SJSA1 (cell line): ENCODE measurements at regions not wholly inside any gene's neighbourhood (a gene's known extent, or its start where the extent isn't known, plus 50 kb on each side); places are given as distances from the start of the nearest gene placed in this dataset.

Source experiments
- DNase-seq, 2 experiments: peaks; one replicate each; pipeline ENCODE4 v3.0.0-alpha.2; 2015 to 2020; ENCODE audit warnings: low spot score in 2 of 2, low read depth in 1 of 2
- H3K27ac ChIP-seq: fragments of 250-450 bp; sonication (Bioruptor Pico); 2 replicates; pipeline ENCODE4 v1.5.1; 2020; ENCODE audit warnings: mild to moderate bottlenecking, moderate library complexity
- H3K27me3 ChIP-seq: fragments of 250-450 bp; sonication (Bioruptor Pico); replicated peaks from 2 replicates; pipeline ENCODE4 v1.5.1; 2020; ENCODE audit warnings: mild to moderate bottlenecking, moderate library complexity
- H3K36me3 ChIP-seq: fragments of 250-450 bp; sonication (Bioruptor Pico); 2 replicates; pipeline ENCODE4 v1.5.1; 2020; ENCODE audit warnings: mild to moderate bottlenecking
- H3K4me1 ChIP-seq: fragments of 250-450 bp; sonication (Bioruptor Pico); replicated peaks from 2 replicates; pipeline ENCODE4 v1.6.1; 2021; ENCODE audit warnings: mild to moderate bottlenecking
- H3K4me3 ChIP-seq: fragments of 250-450 bp; sonication (Bioruptor Pico); 2 replicates; pipeline ENCODE4 v1.5.1; 2020; ENCODE audit warnings: mild to moderate bottlenecking
- H3K9me3 ChIP-seq: fragments of 250-450 bp; sonication (Bioruptor Pico); replicated peaks from 2 replicates; pipeline ENCODE4 v1.5.1; 2020; ENCODE audit warnings: mild to moderate bottlenecking

- no peak for DNase-seq
- no peaks in the 10 kb centered on the region for H3K27me3 ChIP-seq
- no peaks in the 10 kb centered on the region for H3K9me3 ChIP-seq
- no peak overlapping the region for H3K4me3 ChIP-seq
- no peaks in the 10 kb centered on the region for H3K4me1 ChIP-seq
- no peaks in the 10 kb centered on the region for H3K36me3 ChIP-seq
- H3K27ac ChIP-seq: no peak overlapping the region
These were observed 254.8 kb downstream of the KCNS3 start for GRCh38 chr2:18133310-18133709.

GRCh38 chr2:18132697-18133096 is 254.2 kb downstream of the KCNS3 start:
- Histone ChIP-seq H3K27ac (no peak overlapping the region), H3K4me1 (no peaks in the 10 kb centered on the region), H3K9me3 (no peaks in the 10 kb centered on the region), H3K4me3 (no peak overlapping the region), H3K27me3 (no peaks in the 10 kb centered on the region), H3K36me3 (no peaks in the 10 kb centered on the region)
- no peak for DNase-seq

DNA sequence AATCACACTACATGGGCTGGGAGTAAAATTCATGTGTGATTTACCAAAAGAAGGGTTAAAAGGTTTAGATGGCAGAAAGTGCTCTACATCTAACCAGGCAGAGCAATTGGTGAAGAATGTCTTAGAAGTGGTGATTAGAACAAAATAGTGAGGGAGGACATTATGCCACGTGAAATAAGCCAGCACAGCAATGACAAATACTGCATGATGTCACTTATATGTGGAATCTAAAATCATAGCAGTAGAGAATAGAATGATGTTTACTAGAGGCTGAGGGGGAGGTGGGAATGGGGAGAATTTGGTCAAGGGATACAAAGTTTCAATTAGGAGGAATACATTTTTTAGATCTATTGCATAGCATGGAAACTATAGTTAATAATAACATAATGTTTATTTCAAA is 253.3 kb downstream of the KCNS3 start:
- Histone ChIP-seq H3K27ac (no peak overlapping the region), H3K27me3 (no peaks in the 10 kb centered on the region), H3K9me3 (no peaks in the 10 kb centered on the region), H3K4me1 (no peaks in the 10 kb centered on the region), H3K36me3 (no peaks in the 10 kb centered on the region), H3K4me3 (no peak overlapping the region)
- no peak for DNase-seq

DNA sequence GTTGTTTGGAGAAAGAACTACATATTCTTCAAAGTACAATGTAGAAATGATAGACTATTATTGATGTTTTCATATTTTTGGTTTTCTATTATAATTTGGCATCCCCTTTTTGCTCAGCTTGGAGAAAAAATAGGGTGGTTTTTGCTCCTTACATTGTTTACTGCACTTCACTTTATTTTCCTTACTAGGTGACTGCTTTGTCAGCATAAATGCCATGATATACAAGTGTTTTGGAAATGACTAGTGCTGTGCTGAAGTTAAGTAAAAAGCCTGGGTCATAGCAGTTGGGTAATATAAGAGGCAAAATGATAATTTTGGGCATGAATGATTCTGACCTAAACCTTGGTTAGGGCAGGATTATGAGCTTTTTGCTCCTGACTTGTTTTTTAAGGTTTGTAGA is 250.9 kb downstream of the KCNS3 start:
- no peaks in the 10 kb centered on the region for H3K36me3 ChIP-seq
- H3K4me1 ChIP-seq: no peaks in the 10 kb centered on the region
- no peak overlapping the region for H3K4me3 ChIP-seq
- H3K27me3 ChIP-seq: no peaks in the 10 kb centered on the region
- DNase-seq: no peak
- H3K27ac ChIP-seq: no peak overlapping the region
- H3K9me3 ChIP-seq: no peaks in the 10 kb centered on the region

DNA sequence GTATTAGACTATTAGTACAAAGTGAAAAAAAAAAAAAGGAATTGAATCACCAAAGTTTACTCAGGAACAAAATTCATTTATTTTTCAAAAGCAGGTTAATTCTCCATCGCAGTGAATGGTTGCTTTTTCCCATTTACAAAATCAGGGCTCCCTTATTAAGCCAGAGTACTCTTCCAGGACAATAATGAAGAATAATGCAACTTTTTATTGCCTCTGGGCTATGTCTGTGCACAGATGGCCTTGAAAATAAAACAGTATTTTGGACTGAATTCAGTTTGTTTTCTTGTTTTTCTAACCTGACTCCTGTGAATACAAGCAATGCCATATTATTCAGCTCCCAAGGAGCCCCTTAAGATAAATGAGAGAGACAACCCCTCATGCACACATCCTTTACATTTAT is 246.8 kb downstream of the KCNS3 start:
- H3K27me3 ChIP-seq: no peaks in the 10 kb centered on the region
- no peak overlapping the region for H3K27ac ChIP-seq

GRCh38 chr2:18124116-18124835 is 245.8 kb downstream of the KCNS3 start:
- no peak overlapping the region for H3K4me3 ChIP-seq

More for the DNA sequence above, 246.8 kb downstream of the KCNS3 start:
- Histone ChIP-seq H3K9me3 (no peaks in the 10 kb centered on the region), H3K4me3 (no peak overlapping the region), H3K4me1 (no peaks in the 10 kb centered on the region), H3K36me3 (no peaks in the 10 kb centered on the region)
- DNase-seq: no peak

GRCh38 chr2:18123577-18123976 is 245.1 kb downstream of the KCNS3 start:
- H3K27ac ChIP-seq: no peak overlapping the region
- H3K4me3 ChIP-seq: no peak overlapping the region
- no peaks in the 10 kb centered on the region for H3K9me3 ChIP-seq
- H3K27me3 ChIP-seq: no peaks in the 10 kb centered on the region
- H3K4me1 ChIP-seq: no peaks in the 10 kb centered on the region
- no peak for DNase-seq
- no peaks in the 10 kb centered on the region for H3K36me3 ChIP-seq

More at GRCh38 chr2:18124116-18124835, 245.8 kb downstream of the KCNS3 start:
- no peak for DNase-seq
- no peak overlapping the region for H3K27ac ChIP-seq
- H3K9me3 ChIP-seq: no peaks in the 10 kb centered on the region
- no peaks in the 10 kb centered on the region for H3K4me1 ChIP-seq
- no peaks in the 10 kb centered on the region for H3K36me3 ChIP-seq
- no peaks in the 10 kb centered on the region for H3K27me3 ChIP-seq

DNA sequence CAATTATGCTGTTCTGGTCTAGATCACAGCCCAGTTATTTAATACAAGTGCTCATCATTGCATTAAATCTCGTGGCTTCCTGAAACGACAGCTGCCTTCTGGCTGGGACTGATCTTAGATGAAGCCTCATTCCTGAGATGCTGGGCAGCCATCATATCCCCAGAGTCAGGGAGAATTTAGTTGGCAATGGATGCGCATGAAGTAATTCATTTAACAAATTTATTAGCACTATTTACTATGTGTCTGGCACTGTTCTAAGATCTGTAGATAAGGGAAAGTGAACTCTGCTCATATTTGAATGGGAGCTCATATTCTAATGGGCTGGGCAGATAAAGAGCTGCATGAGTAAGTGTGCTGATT is 244.7 kb downstream of the KCNS3 start:
- H3K9me3 ChIP-seq: no peaks in the 10 kb centered on the region
- no peaks in the 10 kb centered on the region for H3K27me3 ChIP-seq
- H3K4me1 ChIP-seq: no peaks in the 10 kb centered on the region
- no peak overlapping the region for H3K4me3 ChIP-seq
- DNase-seq: no peak
- H3K27ac ChIP-seq: no peak overlapping the region
- no peaks in the 10 kb centered on the region for H3K36me3 ChIP-seq

DNA sequence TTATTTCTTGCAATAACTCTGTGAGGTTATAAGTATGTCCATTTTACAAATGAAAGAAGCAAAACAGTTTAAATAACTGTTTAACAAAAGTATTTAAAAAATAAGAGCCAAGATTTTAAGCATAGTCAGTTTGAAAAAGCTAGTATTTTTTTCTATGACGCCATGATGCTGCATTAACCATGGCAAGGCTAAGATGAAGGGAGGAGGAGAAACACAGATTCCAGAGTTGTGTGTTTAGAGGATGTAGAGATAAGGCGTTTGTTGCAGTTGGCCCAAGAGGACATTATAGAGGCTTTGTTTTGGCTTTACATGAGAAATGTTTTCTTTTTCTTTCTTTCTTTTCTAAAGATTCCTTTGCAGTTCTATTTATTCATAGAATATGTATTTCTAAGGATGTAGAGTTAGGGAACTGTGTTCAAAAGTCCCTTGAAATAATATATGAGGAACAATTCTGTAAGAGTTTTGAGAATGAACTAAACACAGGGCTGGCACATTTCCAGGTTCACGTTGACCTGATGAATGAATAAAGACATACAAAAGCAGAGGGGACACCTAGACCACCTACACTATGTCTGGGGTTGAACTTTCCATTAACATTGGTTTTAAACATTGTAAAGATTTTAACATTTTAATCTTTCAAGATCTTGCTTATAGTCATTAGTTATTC is 244.2 kb downstream of the KCNS3 start:
- H3K36me3 ChIP-seq: no peaks in the 10 kb centered on the region
- H3K4me3 ChIP-seq: no peak overlapping the region
- no peaks in the 10 kb centered on the region for H3K9me3 ChIP-seq
- no peak for DNase-seq
- H3K4me1 ChIP-seq: no peaks in the 10 kb centered on the region
- H3K27me3 ChIP-seq: no peaks in the 10 kb centered on the region
- no peak overlapping the region for H3K27ac ChIP-seq

GRCh38 chr2:18119883-18120282 is 241.4 kb downstream of the KCNS3 start:
- no peaks in the 10 kb centered on the region for H3K9me3 ChIP-seq
- H3K27me3 ChIP-seq: no peaks in the 10 kb centered on the region
- no peak overlapping the region for H3K27ac ChIP-seq
- no peak overlapping the region for H3K4me3 ChIP-seq
- no peak for DNase-seq
- H3K36me3 ChIP-seq: no peaks in the 10 kb centered on the region
- no peaks in the 10 kb centered on the region for H3K4me1 ChIP-seq

DNA sequence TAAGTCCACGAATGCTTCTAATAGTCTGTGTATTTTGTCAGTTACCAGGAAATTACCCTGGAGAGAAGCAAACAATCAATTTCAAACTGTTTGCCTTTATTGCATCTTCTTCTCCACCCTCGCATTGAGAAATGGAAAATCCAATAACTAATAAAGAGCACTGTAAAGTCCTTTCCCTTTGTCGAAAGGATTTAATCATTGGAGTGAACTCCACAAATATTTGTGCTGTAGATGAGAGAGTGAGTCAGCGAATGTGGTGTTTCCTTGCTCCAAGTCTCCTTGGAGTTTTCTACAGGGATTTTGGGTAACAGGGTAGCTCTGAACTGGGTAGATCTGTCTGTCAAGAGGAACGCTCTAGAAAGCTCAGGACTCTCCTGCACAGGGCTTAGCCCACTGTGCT is 240.2 kb downstream of the KCNS3 start:
- no peak overlapping the region for H3K27ac ChIP-seq
- no peaks in the 10 kb centered on the region for H3K36me3 ChIP-seq
- no peaks in the 10 kb centered on the region for H3K27me3 ChIP-seq
- no peak for DNase-seq
- H3K4me3 ChIP-seq: no peak overlapping the region
- H3K9me3 ChIP-seq: no peaks in the 10 kb centered on the region
- no peaks in the 10 kb centered on the region for H3K4me1 ChIP-seq

DNA sequence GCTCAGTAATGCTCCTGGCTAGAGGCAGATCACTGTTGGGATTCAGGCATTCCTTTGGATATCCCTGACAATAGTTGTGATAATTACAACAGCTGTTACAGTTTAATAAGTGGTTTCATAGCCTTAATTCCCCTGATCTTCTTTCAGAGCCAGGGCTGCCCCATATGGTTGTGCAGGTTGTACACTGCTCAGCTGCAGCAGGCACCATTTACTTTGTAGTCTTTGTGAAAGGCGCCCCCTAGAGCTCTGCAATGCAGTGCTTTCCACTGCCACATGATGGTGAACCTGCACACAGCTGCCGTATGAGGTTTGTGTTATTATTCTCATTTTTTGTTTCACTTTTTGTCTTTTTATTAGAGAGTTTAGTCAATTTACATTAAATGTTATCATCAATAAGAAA is 239.1 kb downstream of the KCNS3 start:
- no peaks in the 10 kb centered on the region for H3K9me3 ChIP-seq
- H3K4me3 ChIP-seq: no peak overlapping the region
- H3K27ac ChIP-seq: no peak overlapping the region
- no peaks in the 10 kb centered on the region for H3K36me3 ChIP-seq
- no peaks in the 10 kb centered on the region for H3K4me1 ChIP-seq
- DNase-seq: peak; percentile 49 to 56
- H3K27me3 ChIP-seq: no peaks in the 10 kb centered on the region

DNA sequence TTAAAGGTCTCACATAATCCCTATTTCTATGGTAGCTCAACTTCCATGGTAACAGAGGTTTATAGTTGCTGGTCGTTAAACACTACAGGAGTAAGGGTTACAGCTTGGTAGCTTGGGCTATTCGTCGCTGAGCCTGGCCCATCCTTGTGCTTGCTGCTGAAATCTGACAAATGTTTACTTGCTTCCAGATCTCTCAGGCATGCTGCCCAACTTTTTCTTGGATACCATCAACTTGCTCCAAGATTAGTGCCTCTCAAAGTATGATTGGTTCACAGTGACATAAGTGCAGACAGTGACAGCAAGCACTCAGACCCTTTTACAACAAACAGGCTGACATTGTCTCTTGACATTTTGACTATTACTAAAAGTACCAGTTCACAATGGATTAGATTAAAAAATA is 231.8 kb downstream of the KCNS3 start:
- Histone ChIP-seq H3K27me3 (no peaks in the 10 kb centered on the region), H3K9me3 (no peaks in the 10 kb centered on the region), H3K4me1 (0 out of 2 replicates have a peak, but pooled peaks cover 5% of the 10 kb centered on the region), H3K36me3 (no peaks in the 10 kb centered on the region), H3K4me3 (no peak overlapping the region), H3K27ac (no peak overlapping the region)
- DNase-seq: no peak

GRCh38 chr2:18106841-18107240 is 228.4 kb downstream of the KCNS3 start:
- Histone ChIP-seq H3K9me3 (no peaks in the 10 kb centered on the region), H3K36me3 (no peaks in the 10 kb centered on the region), H3K4me1 (0 out of 2 replicates have a peak, but pooled peaks cover 5% of the 10 kb centered on the region)

More at GRCh38 chr2:18106841-18107240, 228.4 kb downstream of the KCNS3 start:
- Histone ChIP-seq H3K4me3 (no peak overlapping the region), H3K27ac (no peak overlapping the region), H3K27me3 (no peaks in the 10 kb centered on the region)
- no peak for DNase-seq
